Esophagus mucosa (tissue), 1 donor: ENCODE measurements at regions not wholly inside any gene's neighbourhood (a gene's known extent, or its start where the extent isn't known, plus 50 kb on each side); places are given as distances from the start of the nearest gene placed in this dataset.
"Not testable (repeated sequence)": the region's sequence is repeated elsewhere in the genome, so short reads cannot be mapped to it uniquely, and the experiment has no call there.

ENCODE experiments used
- ATAC-seq: fragments of 200-7000 bp; cut with Tn5 transposase; one replicate; pipeline ENCODE4 v1.9.1; 2020
- donor health status: DM: yes; HTN: yes; CAD: no.

DNA sequence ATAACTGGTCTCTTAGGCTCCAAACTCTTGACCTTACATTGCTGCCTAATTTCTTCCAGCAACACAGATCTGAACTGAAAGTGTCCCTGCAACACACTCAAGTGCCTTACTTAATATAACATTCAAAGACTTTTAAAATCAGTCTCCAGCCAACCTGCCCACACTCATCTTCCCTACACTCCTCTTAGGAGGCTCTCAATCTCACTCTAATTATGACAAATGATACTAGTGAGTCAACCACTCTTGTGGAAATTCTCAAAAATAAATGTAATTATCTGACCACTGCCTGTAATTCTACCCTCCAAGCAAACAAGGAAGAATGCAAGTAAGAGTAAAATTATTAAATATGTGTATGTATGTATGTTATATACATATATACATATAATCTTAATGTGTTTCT is 348.1 kb upstream of the MIR17HG start:
- no peak for ATAC-seq

DNA sequence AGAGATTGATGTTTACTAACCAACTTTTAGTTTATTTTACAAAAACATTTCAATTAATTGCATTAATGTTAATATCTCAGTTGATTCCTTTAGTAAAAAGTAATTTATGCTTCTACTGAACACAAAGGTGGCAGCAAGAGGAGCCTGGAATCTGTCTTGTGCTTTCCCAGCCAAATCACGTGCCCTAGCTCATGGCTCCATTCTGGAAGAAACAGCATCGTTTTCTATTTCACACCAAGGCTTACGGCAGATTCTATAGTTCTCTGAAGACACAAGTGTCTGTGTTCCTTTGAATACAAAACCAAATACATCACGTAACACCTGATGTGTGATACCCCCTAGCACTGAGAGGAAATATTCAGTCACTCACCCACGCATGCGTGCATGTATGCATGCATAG is 346.1 kb upstream of the MIR17HG start:
- ATAC-seq = no peak

DNA sequence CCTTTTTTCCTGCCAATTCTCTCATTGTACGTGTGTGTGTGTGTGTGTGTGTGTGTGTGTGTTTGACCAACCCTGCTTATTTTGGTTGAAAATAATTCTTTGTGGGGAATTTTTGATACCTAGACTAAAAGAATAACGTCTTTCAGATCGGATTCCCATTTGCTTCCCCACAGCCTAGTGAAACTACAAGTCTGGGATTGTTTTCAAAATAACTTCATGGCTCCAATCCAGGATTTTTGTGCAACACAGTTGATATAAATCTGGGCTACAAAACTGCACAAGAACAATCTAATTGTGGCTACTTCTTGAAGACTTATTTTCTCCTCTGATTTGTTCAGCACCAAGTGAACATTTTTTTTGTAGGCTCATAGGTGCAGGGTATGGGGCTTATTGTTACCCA is 332.8 kb upstream of the MIR17HG start:
- no peak for ATAC-seq

DNA sequence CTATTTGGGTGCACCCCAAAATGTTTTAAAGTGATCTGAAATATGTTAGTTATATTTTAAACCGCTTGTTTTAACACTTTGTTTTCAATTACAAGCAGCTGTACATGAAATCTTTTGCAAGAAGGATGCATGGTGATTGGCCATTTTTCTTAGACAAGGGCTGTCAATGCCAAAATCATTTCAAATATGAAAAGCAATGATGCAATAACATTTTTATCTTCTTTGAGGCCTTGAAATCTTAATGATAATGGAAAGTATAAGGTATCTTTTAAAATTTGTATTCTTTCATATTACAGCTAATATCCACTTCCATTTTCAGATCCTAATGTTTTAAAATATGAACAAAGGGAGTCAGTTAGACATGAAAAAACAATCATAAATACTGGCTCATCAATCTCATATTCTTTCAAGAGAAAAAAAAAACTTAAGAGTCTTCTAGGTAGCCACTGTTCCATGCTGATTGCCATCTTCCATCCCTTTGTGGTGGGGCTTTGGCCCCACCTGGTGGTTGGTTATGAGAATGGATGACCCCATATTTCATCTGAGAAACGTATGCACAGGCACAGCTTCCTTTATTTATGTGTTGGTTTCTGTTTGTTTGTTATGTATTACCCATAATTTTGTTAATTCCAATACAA is 330.3 kb upstream of the MIR17HG start:
- ATAC-seq = no peak

DNA sequence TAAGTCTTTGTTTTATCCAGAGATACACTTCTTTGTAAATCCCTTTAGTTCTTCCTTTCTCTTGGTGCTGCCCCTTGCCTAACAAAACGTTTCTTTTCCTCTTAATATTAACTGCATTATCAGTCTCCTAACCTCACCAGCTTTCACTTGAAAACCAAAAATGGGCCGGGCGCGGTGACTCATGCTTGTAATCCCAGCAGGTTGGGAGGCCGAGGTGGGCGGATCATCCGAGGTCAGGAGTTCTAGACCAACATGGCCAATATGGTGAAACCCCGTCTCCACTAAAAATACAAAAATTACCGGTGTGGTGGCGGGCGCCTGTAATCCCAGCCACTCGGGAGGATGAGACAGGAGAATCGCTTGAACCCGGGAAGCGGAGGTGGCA is 329.8 kb upstream of the MIR17HG start:
- ATAC-seq = no peak

DNA sequence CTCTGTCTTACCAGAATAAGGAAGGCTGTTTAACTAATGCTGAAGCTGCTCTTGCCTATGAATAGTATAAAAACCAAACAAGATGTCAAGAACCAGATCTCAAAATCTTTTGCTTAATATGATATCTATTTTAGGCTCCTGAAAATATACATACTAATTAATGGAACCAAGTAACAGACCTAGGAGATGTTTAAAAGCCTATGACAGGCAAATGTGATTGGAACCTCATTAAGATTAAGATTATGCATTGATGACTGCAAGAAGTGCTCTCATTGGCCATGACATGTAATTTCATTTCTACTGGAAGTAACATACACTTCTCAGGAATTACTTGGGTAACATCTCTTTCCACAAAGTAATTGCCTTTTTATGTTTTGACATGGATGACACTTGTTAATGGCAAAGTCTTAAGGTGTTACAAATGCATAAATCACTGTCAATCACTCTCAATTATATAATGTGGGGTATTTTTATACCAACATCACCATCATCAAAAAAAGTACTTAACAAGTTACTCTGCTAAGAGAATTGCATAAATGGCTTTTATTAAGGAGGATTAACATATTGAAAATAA is 326.9 kb upstream of the MIR17HG start:
- ATAC-seq = no peak

DNA sequence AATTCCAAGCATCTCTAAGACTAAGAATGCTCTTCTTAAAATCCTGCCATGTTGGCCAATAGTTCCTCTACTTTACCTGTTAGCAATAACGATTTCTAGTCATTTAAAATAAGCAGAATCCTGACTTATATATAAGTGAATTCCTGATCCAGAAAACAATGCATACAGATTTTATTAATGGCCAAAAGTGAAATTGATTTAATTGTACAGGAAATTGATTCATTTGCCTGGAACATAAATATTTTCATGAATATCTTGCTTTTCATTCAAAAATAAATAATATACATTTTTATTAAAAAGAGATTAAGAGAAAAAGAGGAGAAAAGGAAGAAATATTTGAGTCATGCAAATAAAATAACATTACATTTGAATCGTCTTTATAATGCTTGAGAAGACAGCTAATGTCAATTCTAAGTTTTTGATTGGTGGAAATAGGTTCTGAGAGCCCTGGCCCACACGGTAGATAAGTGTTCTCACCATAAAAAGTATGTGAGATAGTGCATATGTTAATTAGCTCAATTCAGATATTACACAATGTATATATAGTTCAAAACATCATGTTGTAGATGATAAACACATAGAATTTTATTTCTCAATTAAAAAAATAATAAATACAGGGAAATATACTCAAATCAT is 323.2 kb upstream of the MIR17HG start:
- no peak for ATAC-seq

DNA sequence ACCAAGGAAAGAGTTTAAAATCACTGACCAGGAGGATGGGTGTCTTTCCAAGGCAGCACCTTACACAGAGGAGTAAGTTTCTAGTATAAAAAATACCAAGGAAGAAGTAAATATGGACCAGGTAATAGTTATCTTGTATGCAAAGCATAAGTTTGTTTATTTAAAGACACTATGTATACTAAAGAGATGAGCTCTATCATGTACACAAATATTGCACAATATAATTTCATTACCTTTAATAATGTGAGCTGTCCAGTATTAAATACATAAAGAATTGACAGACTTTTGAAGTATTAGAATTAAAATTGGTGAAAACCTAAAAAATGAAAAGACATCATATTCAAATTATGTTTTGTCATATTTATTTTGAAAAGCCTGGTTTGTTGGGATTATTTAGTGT is 322.0 kb upstream of the MIR17HG start:
- ATAC-seq = no peak

DNA sequence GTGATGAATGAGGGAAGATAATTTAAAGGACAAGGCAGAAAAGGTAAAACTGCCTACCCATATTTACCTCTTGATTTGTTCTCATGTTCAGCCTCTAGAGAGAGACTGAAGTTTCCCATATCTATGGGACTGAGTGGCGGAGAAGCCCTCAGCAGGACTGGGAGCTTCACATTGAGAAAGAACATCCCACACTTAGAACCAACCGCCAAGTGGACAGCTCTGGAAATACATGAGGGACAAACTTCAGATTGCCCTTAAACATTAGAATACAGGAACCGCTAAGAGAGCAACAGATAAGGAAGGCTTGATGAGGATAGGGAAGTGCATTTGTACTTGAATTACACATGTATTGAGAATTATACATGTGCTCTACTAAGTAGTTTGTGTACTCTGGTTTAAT is 316.0 kb upstream of the MIR17HG start:
- ATAC-seq = no peak

DNA sequence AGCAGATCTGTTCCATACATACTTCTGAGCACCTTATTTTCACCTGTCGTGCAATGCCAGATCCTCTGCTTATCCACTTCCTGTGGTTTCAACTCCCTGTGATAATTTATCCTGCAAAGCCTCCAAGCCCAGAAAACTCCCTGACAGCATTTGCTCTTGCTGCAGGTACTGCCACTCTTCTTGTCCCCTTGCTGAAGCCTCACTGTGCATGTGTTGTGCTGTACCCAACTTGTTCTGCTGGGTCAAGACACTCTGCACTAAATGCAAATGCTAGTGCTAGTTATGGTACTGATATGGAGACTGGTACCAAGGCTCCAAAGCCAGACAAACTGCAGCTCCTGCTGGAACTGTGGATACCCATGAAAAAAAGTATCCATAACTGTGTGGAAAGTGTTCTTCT is 315.4 kb upstream of the MIR17HG start:
- ATAC-seq = no peak

DNA sequence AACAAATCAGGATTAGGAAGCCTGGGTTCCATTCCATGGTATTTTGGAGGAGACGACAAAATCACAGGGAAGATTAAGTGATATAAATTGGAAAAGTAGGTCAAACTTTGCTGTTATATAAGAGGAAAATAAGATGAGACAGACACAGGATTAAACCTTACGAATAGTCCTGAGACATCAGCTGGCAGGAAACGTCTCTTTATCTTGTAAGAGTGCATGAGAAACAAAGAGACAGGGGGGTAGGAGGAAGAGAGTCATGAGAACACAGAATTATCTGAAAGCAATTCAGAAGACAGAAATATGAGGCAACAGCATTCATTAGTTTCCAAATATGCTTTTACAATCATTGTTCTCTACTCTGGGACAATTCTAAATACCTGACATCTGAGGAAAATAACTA is 310.6 kb upstream of the MIR17HG start:
- ATAC-seq = no peak

DNA sequence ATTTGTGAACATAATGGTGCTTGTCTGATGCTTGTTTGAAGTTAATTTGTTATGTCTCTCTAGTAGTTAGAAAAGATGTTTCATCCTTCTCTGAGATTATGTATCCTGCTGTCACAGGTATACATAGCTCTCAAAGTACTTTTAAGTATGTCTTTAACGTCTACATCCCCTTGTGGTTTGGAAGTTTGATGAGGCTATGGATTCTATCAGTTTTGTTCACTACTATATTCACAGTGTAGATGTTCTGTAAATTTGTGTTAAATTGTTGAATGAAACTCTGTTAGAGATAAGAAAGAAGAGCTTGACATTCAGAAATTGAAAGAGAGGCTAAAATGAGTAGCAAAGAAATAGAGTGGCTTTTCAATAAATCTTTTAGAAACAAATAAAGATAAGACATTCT is 304.6 kb upstream of the MIR17HG start:
- no peak for ATAC-seq

DNA sequence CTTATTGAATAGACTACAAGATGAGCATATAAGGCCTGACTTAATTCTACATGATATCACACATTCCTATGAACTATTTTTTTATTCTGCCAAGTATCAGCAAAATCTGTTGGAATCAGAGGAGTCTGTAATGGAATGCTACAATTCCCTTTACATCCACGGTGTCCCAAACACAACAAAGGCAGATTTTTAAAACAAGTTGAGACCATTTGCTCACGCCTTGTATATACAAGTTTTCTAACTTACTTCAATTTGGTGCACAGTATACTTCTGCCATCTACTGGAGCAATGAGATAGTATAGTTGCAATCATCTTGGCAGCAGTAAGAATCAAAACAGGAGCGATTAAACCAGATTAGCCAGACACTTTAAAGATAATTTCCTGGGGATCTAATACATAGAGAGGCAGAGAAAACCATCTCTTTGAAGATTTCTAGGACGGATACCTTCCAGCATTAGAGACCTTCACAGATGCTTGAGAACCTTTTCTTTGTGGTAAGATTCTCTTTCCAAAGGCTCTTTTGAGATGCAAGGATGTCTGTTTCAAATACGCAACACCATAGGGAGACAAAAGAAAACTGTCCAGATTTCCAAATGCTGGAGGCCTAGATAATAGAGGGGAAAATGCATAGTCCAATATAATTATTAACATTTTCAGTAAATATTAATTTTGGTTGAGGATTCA is 302.0 kb upstream of the MIR17HG start:
- ATAC-seq = no peak

DNA sequence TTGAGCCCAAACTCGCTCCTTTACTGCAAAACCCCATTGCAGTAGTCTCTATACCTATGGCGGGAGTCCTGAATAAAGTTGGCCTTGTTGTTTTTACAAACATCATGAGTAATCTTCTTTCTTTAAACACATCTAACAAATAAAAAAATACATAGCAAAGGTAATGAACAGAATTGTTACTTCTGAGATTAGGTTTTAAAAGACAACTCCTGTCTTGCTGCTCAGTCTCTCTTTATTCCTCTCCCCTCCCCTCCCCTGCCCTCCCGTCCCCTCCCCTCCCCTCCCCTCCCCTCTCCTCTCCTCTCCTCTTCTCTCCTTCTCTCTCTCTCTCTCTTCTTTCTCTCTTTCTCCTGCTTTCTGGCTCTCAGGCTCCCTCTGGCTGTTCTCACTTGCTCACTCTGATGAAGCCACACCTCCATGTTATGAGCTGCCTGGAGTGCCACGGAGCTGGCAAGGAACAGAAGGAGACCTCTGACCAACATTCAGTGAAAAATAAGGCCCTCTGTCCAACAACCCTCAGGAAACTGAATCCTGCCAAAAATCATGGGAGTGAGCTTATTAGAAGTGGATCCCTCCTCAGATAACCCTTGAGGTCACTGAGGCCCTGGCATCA is 300.7 kb upstream of the MIR17HG start:
- no peak for ATAC-seq

DNA sequence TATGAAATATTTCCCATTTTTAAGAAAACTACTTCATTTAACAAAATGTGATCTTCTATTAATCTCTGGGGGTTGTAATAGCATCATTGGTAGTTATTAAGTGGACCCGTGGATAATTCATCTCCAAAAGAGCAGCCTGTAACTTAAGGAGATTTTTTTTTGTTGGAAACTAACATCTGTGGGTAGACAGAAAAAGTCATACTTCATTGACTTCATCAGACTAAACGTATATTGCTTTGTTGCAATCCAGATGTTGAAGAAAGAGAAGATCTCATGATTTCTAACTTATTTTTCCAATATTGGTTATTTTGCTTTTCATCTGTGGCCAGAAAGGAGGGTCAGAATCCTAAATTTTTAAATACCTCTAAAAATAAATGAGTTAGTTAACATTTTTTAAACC is 296.5 kb upstream of the MIR17HG start:
- ATAC-seq = no peak

DNA sequence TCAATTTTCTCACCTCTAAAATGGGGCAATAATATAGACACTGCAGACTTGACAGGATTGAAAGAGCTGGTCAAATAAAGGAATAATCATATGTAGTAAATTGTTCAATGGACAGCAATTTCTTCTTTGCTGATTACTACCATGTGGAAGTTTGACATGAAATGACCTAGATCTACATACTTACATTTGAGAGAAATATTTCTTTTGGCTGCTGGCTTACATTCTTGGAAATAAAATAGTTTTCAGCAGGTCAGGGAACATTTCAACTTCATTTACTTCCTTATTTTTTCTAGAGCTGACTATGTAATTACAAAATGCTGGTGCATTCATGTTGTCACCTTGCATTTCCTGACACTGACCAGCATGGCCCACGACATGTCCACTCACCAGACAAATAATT is 294.6 kb upstream of the MIR17HG start:
- no peak for ATAC-seq

DNA sequence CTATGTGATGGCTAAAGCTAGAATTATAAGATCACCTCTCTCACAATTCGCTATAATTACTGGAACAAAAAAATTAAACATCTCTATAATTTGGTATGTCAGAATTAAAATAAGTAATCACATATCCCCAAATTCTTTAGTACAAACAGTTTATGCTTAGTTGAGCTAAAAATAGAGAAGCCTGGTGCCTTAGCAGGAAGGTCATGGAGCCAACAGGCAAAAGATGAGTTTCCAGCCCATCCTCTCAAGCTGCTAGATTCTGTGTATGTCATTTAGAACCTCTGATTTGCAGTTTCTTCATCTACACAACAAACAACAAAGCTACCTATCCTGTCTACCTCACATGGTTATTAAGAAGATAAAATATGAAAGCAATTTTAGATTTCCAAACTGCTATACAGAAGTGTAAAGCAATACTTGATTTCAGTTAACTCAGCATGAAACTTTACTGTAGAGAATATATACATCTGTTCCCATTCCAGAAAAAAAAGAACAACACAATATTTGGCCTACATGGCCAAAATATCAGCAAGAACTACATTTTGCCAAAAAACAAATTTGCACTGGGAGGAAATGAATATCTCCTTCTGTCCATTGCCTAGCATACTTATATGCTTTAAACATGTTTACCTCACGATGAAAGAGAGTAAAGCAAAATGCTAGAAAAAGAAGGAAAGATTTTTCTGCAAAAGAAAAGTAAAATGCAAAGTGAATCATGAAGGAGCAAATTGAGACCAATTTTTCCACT is 294.0 kb upstream of the MIR17HG start:
- no peak for ATAC-seq

DNA sequence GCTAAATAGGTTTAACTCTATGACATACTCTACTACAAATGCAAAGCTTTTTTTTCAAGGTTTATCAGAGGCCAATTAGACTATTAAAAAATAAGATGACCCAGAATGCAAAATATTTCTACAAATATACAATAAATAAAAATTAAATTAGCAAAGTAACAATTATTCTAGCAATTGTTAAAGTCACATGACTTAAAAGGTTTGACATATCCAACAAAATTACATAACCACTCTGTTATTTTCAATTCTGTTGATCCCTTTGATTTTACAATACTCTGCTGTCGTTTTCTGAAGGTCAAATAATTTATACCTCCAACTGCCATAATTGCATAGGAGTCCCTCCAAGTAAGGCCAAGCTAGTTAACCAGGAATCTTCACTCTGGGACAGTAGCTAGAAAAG is 292.6 kb upstream of the MIR17HG start:
- no peak for ATAC-seq

DNA sequence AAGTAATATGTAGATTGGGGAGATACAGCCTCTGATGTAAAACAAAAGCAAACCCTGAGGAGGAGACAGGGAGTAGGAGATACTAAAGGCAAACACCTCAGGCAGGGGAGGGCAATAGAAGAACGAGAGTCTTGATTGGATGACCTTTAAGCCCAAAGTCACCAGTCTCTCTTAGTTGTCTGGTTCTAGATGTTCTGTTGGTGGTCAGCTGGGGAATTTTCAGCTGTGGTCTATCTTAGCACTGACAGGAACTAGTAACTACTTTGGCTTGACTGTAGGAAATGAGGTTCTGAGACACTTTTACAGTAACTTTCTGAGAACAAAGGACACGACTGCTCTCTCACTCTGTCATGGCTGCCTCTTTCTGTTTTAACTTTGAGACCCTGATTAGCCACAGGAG is 290.7 kb upstream of the MIR17HG start:
- no peak for ATAC-seq

DNA sequence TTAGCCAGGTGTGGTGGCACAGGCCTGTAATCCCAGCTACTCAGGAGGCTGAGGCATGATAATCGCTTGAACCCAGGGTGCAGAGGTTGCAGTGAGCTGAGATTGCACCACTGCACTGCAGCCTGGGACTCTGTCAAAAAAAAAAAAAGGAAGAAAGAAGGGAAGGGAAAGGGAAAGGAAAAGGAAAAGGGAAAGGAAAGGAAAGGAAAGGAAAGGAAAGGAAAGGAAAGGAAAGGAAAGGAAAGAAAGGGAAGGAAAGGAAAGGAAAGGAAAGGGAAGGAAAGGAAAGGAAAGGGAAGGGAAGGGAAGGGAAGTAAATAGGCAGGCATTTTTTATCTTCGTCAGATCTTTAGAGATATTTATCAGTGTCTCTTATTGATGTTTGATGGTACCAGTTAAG is 290.0 kb upstream of the MIR17HG start:
- not testable (repeated sequence) for ATAC-seq

DNA sequence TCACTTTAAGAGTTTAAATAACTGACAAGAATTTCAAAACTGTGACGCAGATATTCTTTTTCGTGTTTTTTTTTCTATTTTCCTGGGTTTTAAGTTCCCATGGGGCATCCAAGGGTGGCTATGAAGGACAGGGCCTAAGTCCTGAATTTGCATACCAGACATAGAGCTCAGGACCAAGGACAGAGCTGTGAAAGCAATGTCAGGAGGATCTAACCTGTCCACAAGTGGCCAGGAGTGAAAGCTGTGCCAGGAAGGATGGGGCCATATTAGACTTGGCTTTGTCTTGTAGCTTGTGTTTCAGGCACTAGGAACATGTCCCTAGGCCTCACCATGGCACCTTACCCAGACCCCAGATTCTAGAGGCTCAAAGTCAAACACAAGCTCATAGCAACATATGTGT is 289.4 kb upstream of the MIR17HG start:
- ATAC-seq = no peak

DNA sequence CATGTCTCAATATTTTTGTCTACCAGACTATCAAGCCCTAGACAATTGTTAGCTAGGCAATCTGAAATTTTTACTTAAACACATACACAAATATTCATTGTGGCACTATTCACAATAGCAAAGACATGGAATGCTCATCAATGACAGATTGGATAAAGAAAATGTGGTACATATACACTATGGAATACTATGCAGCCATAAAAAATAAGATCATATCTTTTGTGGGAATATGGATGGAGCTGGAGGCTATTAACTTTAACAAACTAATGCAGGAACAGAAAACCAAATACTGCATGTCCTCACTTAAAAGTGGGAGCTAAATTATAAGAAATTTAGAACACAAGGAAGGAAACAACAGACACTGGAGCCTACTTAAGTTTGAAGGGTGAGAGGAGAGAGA is 288.6 kb upstream of the MIR17HG start:
- ATAC-seq = no peak

DNA sequence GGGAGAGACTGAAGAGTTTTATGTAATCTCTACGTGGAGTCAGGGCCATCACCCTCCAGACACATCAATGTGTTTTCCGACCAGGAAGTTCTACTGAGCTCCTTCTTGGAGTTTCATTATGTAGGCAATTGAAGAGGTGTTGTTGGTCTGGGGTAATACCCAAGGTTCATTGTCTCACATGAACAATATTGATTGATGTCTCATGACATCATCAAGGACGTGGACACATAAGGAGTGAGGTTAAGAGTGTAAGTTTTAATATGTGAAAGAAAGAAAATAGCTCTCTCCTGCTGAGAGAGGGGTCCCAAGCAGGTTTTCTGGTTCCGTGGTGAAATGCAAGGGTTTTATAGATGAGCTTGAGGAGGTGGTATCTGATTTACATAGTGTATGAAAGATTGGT is 280.7 kb upstream of the MIR17HG start:
- ATAC-seq = no peak
